HG02610 (cell line): ENCODE measurements at regions not wholly inside any gene's neighbourhood (a gene's known extent, or its start where the extent isn't known, plus 50 kb on each side); places are given as distances from the start of the nearest gene placed in this dataset.

ENCODE experiments used
- ATAC-seq: cut with Tn5 transposase; IDR thresholded peaks from one replicate; pipeline ENCODE4 v1.9.1; 2021; ENCODE audit warnings: mild to moderate bottlenecking, moderate library complexity; ENCODE audit not compliant: unreplicated experiment

GRCh38 chr21:31503467-31503866, 156.0 kb upstream of the SOD1 start:
- no peak for ATAC-seq

- no peak for ATAC-seq
These were observed 156.9 kb upstream of the SOD1 start for GRCh38 chr21:31502537-31503143.

- ATAC-seq: no peak
These were observed 157.6 kb upstream of the SOD1 start for GRCh38 chr21:31501926-31502325.

- ATAC-seq: no peak
These were observed 156.9 kb upstream of the TIAM1 start for GRCh38 chr21:31500982-31501381.

GRCh38 chr21:31500071-31500470, 156.0 kb upstream of the TIAM1 start:
- ATAC-seq: no peak

- ATAC-seq: no peak
These were observed 154.9 kb upstream of the TIAM1 start for GRCh38 chr21:31498985-31499384.

GRCh38 chr21:31497914-31498313, 153.9 kb upstream of the TIAM1 start:
- ATAC-seq: no peak

GRCh38 chr21:31493350-31493880, 149.4 kb upstream of the TIAM1 start:
- ATAC-seq: no peak

- ATAC-seq: no peak
These were observed 147.6 kb upstream of the TIAM1 start for GRCh38 chr21:31491617-31492016.

- no peak for ATAC-seq
These were observed 146.4 kb upstream of the TIAM1 start for GRCh38 chr21:31490443-31490842.

GRCh38 chr21:31489726-31490125, 145.7 kb upstream of the TIAM1 start:
- no peak for ATAC-seq

GRCh38 chr21:31489014-31489413, 145.0 kb upstream of the TIAM1 start:
- no peak for ATAC-seq

- ATAC-seq: no peak
These were observed 140.2 kb upstream of the TIAM1 start for GRCh38 chr21:31484219-31484618.

- ATAC-seq: no peak
These were observed 139.1 kb upstream of the TIAM1 start for GRCh38 chr21:31483146-31483545.

GRCh38 chr21:31482460-31482859, 138.4 kb upstream of the TIAM1 start:
- no peak for ATAC-seq

- ATAC-seq: no peak
These were observed 136.2 kb upstream of the TIAM1 start for GRCh38 chr21:31480228-31480627.

- ATAC-seq: no peak
These were observed 135.7 kb upstream of the TIAM1 start for GRCh38 chr21:31479714-31480113.

- ATAC-seq: no peak
These were observed 135.2 kb upstream of the TIAM1 start for GRCh38 chr21:31479222-31479621.

GRCh38 chr21:31476263-31477022, 132.4 kb upstream of the TIAM1 start:
- ATAC-seq: no peak

- no peak for ATAC-seq
These were observed 131.2 kb upstream of the TIAM1 start for GRCh38 chr21:31475223-31475622.

GRCh38 chr21:31473685-31474345, 129.8 kb upstream of the TIAM1 start:
- ATAC-seq: no peak

- no peak for ATAC-seq
These were observed 127.8 kb upstream of the TIAM1 start for GRCh38 chr21:31471865-31472264.
